ENCODE measurements at regions not wholly inside any gene's neighbourhood (a gene's known extent, or its start where the extent isn't known, plus 50 kb on each side); places are given as distances from the start of the nearest gene placed in this dataset.

DNA sequence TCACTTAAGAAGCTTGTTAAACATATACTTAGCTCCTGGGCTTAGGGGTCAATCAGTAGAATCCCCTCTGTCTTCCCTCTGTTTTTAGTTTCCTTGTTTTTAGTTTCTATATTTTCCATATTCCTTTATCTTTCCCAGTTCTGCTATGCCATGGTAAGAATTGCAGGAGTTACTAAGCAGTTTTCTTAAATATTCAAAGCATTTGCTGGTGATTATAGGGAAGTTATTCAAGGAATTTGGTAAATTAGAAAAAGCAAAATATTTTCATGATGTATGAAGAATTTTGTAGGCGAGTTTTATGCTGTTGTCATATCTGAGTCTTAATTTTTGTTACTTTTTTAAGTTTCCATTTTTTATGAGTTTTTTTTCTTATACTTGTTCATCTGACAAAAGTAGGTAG is 91.6 kb upstream of the NUDT6 start:
- no peaks in the 10 kb centered on the region for H3K4me1 ChIP-seq (ENCODE audit: control insufficient read depth, insufficient read depth, low read length)
- no peaks in the 10 kb centered on the region for H3K27me3 ChIP-seq (ENCODE audit: control insufficient read depth, insufficient read depth, low read length)
- no peaks in the 10 kb centered on the region for H3K9me3 ChIP-seq (ENCODE audit: control insufficient read depth, insufficient read depth, low read length)
- no peak overlapping the region for H3K27ac Mint-ChIP-seq
- no peaks in the 10 kb centered on the region for H3K36me3 Mint-ChIP-seq
- no peak for TF ChIP-seq CTCF (IDR thresholded peaks at IDR 0.05)
- intact Hi-C loops (cut with micrococcal nuclease) = no loop called here
- no peak for ATAC-seq
- no peaks in the 10 kb centered on the region for H3K36me3 ChIP-seq (ENCODE audit: control insufficient read depth, insufficient read depth, low read length)
- no peaks in the 10 kb centered on the region for H3K9me3 Mint-ChIP-seq
- WGBS (ENCODE audit: insufficient coverage) = 100% methylated on average over 1 of the region's 1 CpG
- H3K4me3 ChIP-seq (ENCODE audit: low read length) = no peak overlapping the region
- no peak overlapping the region for H3K4me3 Mint-ChIP-seq
- DNase-seq = no peak
- H3K27me3 Mint-ChIP-seq (ENCODE audit: low read depth in 2 of 2) = no peaks in the 10 kb centered on the region
- no peaks in the 10 kb centered on the region for H3K4me1 Mint-ChIP-seq
- H3K27ac ChIP-seq (ENCODE audit: low read length) = no peak overlapping the region

DNA sequence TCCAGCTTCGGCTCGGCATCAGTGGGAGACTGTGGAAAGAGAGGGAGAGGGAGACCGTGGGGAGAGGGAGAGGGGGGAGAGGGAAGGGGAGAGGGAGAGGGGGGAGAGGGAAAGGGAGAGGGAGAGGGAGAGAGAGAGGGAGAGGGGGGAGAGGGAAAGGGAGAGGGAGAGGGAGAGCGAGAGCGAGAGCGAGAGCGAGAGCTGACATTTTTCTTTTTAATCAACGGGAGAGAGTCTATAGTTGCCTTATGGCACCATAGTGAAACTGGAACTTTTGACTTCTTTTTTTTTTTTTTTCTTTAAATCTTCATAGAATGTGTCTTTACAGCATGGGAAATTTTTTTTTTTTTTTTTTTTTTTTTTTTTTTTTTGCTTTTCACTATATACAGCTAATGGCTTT is 94.7 kb upstream of the NUDT6 start:
- ATAC-seq (no peak), DNase-seq (no peak)
- Mint-ChIP-seq H3K4me1 (no peaks in the 10 kb centered on the region), H3K27me3 (ENCODE audit: low read depth in 2 of 2) (no peaks in the 10 kb centered on the region), H3K4me3 (no peak overlapping the region), H3K27ac (no peak overlapping the region), H3K36me3 (no peaks in the 10 kb centered on the region), H3K9me3 (no peaks in the 10 kb centered on the region)
- no peaks in the 10 kb centered on the region for H3K27me3 ChIP-seq (ENCODE audit: control insufficient read depth, insufficient read depth, low read length)
- no peaks in the 10 kb centered on the region for H3K4me1 ChIP-seq (ENCODE audit: control insufficient read depth, insufficient read depth, low read length)
- WGBS (ENCODE audit: insufficient coverage) = 96% methylated on average over 4 of the region's 8 CpGs
- no peak overlapping the region for H3K4me3 ChIP-seq (ENCODE audit: low read length)
- no peak overlapping the region for H3K27ac ChIP-seq (ENCODE audit: low read length)
- H3K36me3 ChIP-seq (ENCODE audit: control insufficient read depth, insufficient read depth, low read length) = no peaks in the 10 kb centered on the region
- intact Hi-C loops (cut with micrococcal nuclease) = no loop called here
- no peak for TF ChIP-seq CTCF (IDR thresholded peaks at IDR 0.05)
- H3K9me3 ChIP-seq (ENCODE audit: control insufficient read depth, insufficient read depth, low read length) = no peaks in the 10 kb centered on the region

DNA sequence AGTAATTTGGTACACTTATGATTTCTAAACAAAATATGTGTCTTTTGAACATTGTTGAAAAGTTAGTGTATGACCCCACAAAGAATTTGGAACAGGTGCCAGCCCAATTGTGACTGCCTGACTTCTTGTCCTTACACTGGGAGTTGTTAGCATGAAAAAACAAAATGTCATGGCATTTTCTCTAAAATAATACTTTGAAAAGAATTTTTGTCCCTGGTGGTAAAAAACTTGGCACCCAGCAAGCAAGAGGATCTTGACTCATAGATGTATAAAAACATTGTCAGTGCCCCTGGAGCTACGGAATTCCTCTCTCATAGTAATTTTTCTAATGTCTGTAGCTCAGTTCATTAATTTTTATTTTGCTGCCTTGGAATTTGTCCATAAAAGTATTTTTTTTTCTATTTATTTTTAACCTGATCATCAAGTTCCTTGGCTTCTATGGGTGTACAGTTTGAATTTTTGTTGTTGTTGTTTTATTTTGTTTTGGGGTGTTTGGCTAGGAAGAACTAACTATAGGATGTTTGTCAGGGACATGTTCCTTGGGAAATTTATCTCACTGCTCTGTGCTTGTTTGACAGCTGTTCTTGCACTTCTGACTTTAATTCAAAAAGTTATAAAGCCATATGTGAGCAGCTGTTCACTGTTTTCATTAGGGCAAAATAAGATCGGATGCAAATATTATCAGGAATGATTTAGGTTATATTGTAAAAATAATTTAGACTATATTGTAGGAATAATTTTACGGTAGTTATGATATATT is 95.4 kb upstream of the NUDT6 start:
- Histone ChIP-seq H3K4me3 (ENCODE audit: low read length) (no peak overlapping the region), H3K36me3 (ENCODE audit: control insufficient read depth, insufficient read depth, low read length) (no peaks in the 10 kb centered on the region), H3K9me3 (ENCODE audit: control insufficient read depth, insufficient read depth, low read length) (no peaks in the 10 kb centered on the region), H3K27me3 (ENCODE audit: control insufficient read depth, insufficient read depth, low read length) (no peaks in the 10 kb centered on the region), H3K4me1 (ENCODE audit: control insufficient read depth, insufficient read depth, low read length) (no peaks in the 10 kb centered on the region), H3K27ac (ENCODE audit: low read length) (no peak overlapping the region)
- TF ChIP-seq CTCF (IDR thresholded peaks at IDR 0.05) = no peak
- WGBS (ENCODE audit: insufficient coverage) = 100% methylated on average over 2 of the region's 3 CpGs
- no peak overlapping the region for H3K27ac Mint-ChIP-seq
- H3K36me3 Mint-ChIP-seq = no peaks in the 10 kb centered on the region
- ATAC-seq = no peak
- no peaks in the 10 kb centered on the region for H3K4me1 Mint-ChIP-seq
- intact Hi-C loops (cut with micrococcal nuclease) = no loop called here
- H3K27me3 Mint-ChIP-seq (ENCODE audit: low read depth in 2 of 2) = no peaks in the 10 kb centered on the region
- H3K9me3 Mint-ChIP-seq = no peaks in the 10 kb centered on the region
- no peak overlapping the region for H3K4me3 Mint-ChIP-seq
- DNase-seq = no peak

DNA sequence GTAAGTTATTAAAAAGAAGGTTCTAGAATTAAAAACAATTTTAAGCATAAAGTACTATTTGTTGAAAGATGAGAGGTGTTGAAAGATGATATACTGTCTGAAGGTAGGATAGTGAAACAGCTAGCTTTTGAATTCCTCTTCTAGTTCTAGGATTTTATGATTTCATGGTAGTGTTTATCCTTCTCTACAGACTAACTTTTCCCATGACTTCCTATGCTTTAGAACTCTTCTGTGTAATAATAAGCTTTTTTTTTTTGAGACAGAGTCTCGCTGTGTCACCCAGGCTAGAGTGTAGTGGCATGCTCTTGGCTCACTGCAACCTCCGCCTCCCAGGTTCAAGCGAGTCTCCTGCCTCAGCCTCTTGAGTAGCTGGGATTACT is 96.0 kb upstream of the NUDT6 start:
- H3K4me1 ChIP-seq (ENCODE audit: control insufficient read depth, insufficient read depth, low read length) = no peaks in the 10 kb centered on the region
- DNase-seq (no peak), ATAC-seq (no peak)
- Mint-ChIP-seq H3K4me1 (no peaks in the 10 kb centered on the region), H3K27ac (no peak overlapping the region), H3K9me3 (no peaks in the 10 kb centered on the region), H3K27me3 (ENCODE audit: low read depth in 2 of 2) (no peaks in the 10 kb centered on the region), H3K4me3 (no peak overlapping the region), H3K36me3 (no peaks in the 10 kb centered on the region)
- TF ChIP-seq CTCF (IDR thresholded peaks at IDR 0.05) = no peak
- intact Hi-C loops (cut with micrococcal nuclease) = no loop called here
- no peak overlapping the region for H3K4me3 ChIP-seq (ENCODE audit: low read length)
- no peaks in the 10 kb centered on the region for H3K9me3 ChIP-seq (ENCODE audit: control insufficient read depth, insufficient read depth, low read length)
- no peaks in the 10 kb centered on the region for H3K27me3 ChIP-seq (ENCODE audit: control insufficient read depth, insufficient read depth, low read length)
- no peaks in the 10 kb centered on the region for H3K36me3 ChIP-seq (ENCODE audit: control insufficient read depth, insufficient read depth, low read length)
- H3K27ac ChIP-seq (ENCODE audit: low read length) = no peak overlapping the region
- 67% methylated on average over 3 of the region's 3 CpGs for WGBS (ENCODE audit: insufficient coverage)

Data from natural killer cell (primary cell).